ENCODE measurements at regions not wholly inside any gene's neighbourhood (a gene's known extent, or its start where the extent isn't known, plus 50 kb on each side); places are given as distances from the start of the nearest gene placed in this dataset.

GRCh38 chr4:95640311-95640710 is 91.5 kb upstream of the UNC5C start:
- no peak overlapping the region for H3K9ac ChIP-seq (replicated peaks; ENCODE audit: extremely low read depth, insufficient read depth, low read length)
- TF ChIP-seq MYC (IDR thresholded peaks at IDR 0.05; ENCODE audit: low read depth, low read length), result no peak
- no peak for TF ChIP-seq JUN (IDR thresholded peaks at IDR 0.05; ENCODE audit: borderline replicate concordance, insufficient read depth, insufficient read length, low read depth)
- no peak for TF ChIP-seq MAX (IDR thresholded peaks at IDR 0.05; ENCODE audit: insufficient read depth, insufficient read length)
- no peak for TF ChIP-seq EZH2 (IDR thresholded peaks at IDR 0.05; ENCODE audit: borderline replicate concordance, low read depth, low read length, severe bottlenecking)
- no peak for TF ChIP-seq POLR2A (IDR thresholded peaks at IDR 0.05; ENCODE audit: low read depth, low read length)
- TF ChIP-seq POLR2AphosphoS5 (IDR thresholded peaks at IDR 0.05; ENCODE audit: insufficient read depth, low read depth, low read length), result no peak
- no peak for TF ChIP-seq GATA2 (IDR thresholded peaks at IDR 0.05; ENCODE audit: insufficient read depth, insufficient read length, low read depth, low read length)
- no peak for TF ChIP-seq CTCF (IDR thresholded peaks at IDR 0.05; ENCODE audit: extremely low read depth in 1 of 2, insufficient read depth in 1 of 2, low read depth in 1 of 2, low read length in 2 of 2)
- TF ChIP-seq FOS (IDR thresholded peaks at IDR 0.05; ENCODE audit: borderline replicate concordance, insufficient read depth, low read length), result no peak
- intact Hi-C loops (cut with micrococcal nuclease), result no loop called here
- H3K79me2 ChIP-seq (ENCODE audit: control insufficient read depth, insufficient read depth, low read length), result no peaks in the 10 kb centered on the region
- H3K27me3 ChIP-seq (ENCODE audit: control insufficient read depth in 2 of 2, insufficient read depth in 2 of 2, low read length in 2 of 2), result no peaks in the 10 kb centered on the region
- H2AFZ ChIP-seq (ENCODE audit: low read depth, low read length), result no peak overlapping the region
- H3K4me3 ChIP-seq (replicated peaks in 1 of 3; ENCODE audit: insufficient read depth in 1 of 3, low read depth in 1 of 3, low read length in 3 of 3), result no peak overlapping the region
- no peaks in the 10 kb centered on the region for H3K36me3 ChIP-seq (ENCODE audit: control insufficient read depth in 2 of 2, extremely low read depth in 1 of 2, insufficient read depth in 2 of 2, low read length in 2 of 2)
- no peaks in the 10 kb centered on the region for H3K4me1 ChIP-seq (ENCODE audit: control insufficient read depth, extremely low read depth, insufficient read depth, low read length)
- no peaks in the 10 kb centered on the region for H4K20me1 ChIP-seq (replicated peaks; ENCODE audit: control insufficient read depth, extremely low read depth, insufficient read depth, low read length)
- no peak overlapping the region for H3K4me2 ChIP-seq (ENCODE audit: insufficient read depth, low read length)
- no peaks in the 10 kb centered on the region for H3K9me3 ChIP-seq (replicated peaks; ENCODE audit: control insufficient read depth, insufficient read depth, low read length)
- BruUV-seq (replicated peaks), result no TSS peak
- FAIRE-seq (no peak), DNase-seq (ENCODE audit: low read depth, low spot score) (no peak)
- CTCF ChIA-PET, result interaction anchor here (0.6 kb wide), 1 partner anchor 8 kb away, joined by 3 read pairs; no protein-coding TSS in a partner anchor
- H3K27ac ChIP-seq (ENCODE audit: insufficient read depth, low read depth, low read length), result no peak overlapping the region
- no peaks in the 10 kb centered on the region for H3K9me1 ChIP-seq (replicated peaks; ENCODE audit: control insufficient read depth, extremely low read depth, insufficient read depth, low read length)
- dilution Hi-C loops (cut with MboI; ENCODE audit: extremely low pct_ligation_motif_present, low sequenced_read_pairs), result no loop called here
- POLR2A ChIA-PET, result no interaction called here

Data from endothelial cell of umbilical vein (primary cell).